ENCODE measurements at regions not wholly inside any gene's neighbourhood (a gene's known extent, or its start where the extent isn't known, plus 50 kb on each side); places are given as distances from the start of the nearest gene placed in this dataset.

DNA sequence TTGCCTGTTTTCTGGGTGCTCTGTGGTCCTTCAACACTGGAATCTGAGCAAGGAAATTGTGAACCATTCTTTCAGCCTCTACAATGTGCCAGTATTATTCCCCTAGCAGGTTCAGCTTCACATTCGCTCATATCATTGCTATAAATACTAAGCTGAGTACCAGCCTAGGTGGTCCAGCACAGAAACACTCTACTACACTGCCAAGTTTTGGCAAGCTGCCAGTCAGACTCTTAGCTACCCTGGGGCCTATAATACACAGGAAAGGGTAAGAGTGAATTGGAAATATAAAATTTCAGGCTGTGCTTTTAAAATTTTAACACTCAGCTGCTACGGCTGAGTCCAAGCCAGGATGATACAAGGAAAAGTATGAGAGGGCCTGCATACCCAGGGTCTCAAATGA lies 49.9 kb upstream of the PPP1R3A start:
- no peak for DNase-seq (ENCODE audit: low read depth)

Data from GM04504 (cell line).